ENCODE measurements at regions not wholly inside any gene's neighbourhood (a gene's known extent, or its start where the extent isn't known, plus 50 kb on each side); places are given as distances from the start of the nearest gene placed in this dataset.

DNA sequence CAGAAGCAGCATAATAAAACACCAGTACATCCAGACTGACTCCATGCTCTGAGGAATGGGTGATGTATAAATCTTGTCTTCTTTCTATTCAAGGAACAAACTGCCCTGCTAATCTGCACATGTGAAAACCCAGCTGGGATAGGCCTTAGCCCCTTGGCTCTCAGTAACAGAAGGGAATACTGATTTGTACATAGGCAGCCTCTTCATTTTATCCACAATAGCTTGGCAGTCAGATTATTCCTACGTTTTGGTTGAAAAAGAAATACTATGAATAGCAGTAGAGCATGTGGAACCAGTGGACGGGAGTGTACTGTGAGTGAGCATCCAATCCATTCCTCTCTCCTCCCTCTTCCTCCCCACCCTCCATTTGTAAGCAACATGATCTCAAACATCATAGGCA, 113.5 kb upstream of the ARHGAP5 start:
- Histone ChIP-seq H3K36me3 (replicated peaks in 1 of 2; ENCODE audit: control insufficient read depth in 1 of 2, insufficient read depth in 2 of 2, low read length in 1 of 2) (no peaks in the 10 kb centered on the region), H3K27ac (ENCODE audit: low read depth in 2 of 2, low read length in 1 of 2) (no peak overlapping the region), H3K27me3 (ENCODE audit: insufficient read depth) (no peaks in the 10 kb centered on the region), H3K9me3 (no peaks in the 10 kb centered on the region), H4K20me1 (ENCODE audit: insufficient read depth) (no peaks in the 10 kb centered on the region), H3K4me2 (no peak overlapping the region), H3K4me1 (ENCODE audit: control insufficient read depth in 1 of 2, insufficient read depth in 2 of 2, low read depth in 1 of 2, low read length in 1 of 2) (peaks cover 6 to 7% of the 10 kb centered on the region in 2 experiments; a peak in 3 of 4 replicates), H3K9me2 (no peaks in the 10 kb centered on the region), H3F3A (replicated peaks; ENCODE audit: insufficient read depth) (no peaks in the 10 kb centered on the region), H3K9ac (no peak overlapping the region), H2AFZ (ENCODE audit: low read depth) (no peak overlapping the region), H3K4me3 (ENCODE audit: low read depth in 2 of 2, low read length in 1 of 2) (no peak overlapping the region), H3K79me2 (ENCODE audit: insufficient read depth) (no peaks in the 10 kb centered on the region)
- no peak for DNase-seq
- TF ChIP-seq TAF1 (IDR thresholded peaks at IDR 0.05; ENCODE audit: borderline replicate concordance, low read depth, low read length) = no peak
- no peak for TF ChIP-seq EZH2phosphoT487 (IDR thresholded peaks at IDR 0.05; ENCODE audit: borderline replicate concordance, low read depth)
- ChIA-PET POLR2A (no interaction called here), CTCF (interaction anchor here (1.2 to 2.3 kb wide), 2 partner anchors 9 to 12 kb away, joined by 3 to 6 read pairs; no protein-coding TSS in a partner anchor)
- WGBS (ENCODE audit: low lambda C conversion rate) = 77% methylated on average over 2 of the region's 2 CpGs

DNA sequence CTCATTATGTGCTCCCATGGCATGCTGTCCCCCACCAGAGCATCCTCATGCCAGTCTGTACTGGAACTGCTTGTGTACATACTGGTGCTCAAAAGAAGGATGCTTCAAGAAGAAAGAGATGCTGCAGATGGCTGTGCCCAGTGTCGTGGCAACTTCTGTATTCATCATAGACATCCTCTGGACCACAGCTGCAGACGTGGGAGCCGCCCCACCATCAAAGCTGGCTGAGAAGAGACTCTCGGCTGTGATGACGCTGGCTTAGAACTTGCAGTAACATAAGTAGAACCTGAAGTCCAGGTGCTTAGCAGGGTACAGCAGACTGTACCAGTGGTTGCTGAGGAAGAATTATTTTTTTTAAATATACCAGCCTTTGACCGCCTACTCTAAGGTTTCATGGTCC, 112.6 kb upstream of the ARHGAP5 start:
- Histone ChIP-seq H3K4me1 (ENCODE audit: control insufficient read depth in 1 of 2, insufficient read depth in 2 of 2, low read depth in 1 of 2, low read length in 1 of 2) (peaks cover 13 to 15% of the 10 kb centered on the region in 2 experiments), H3K79me2 (ENCODE audit: insufficient read depth) (no peaks in the 10 kb centered on the region), H2AFZ (ENCODE audit: low read depth) (no peak overlapping the region), H3K27ac (ENCODE audit: low read depth in 2 of 2, low read length in 1 of 2) (no peak overlapping the region), H3K4me3 (ENCODE audit: low read depth in 2 of 2, low read length in 1 of 2) (no peak overlapping the region), H3K9me2 (no peaks in the 10 kb centered on the region), H3K9ac (no peak overlapping the region), H3K27me3 (ENCODE audit: insufficient read depth) (no peaks in the 10 kb centered on the region), H4K20me1 (ENCODE audit: insufficient read depth) (no peaks in the 10 kb centered on the region), H3K36me3 (replicated peaks in 1 of 2; ENCODE audit: control insufficient read depth in 1 of 2, insufficient read depth in 2 of 2, low read length in 1 of 2) (no peaks in the 10 kb centered on the region), H3K9me3 (no peaks in the 10 kb centered on the region), H3K4me2 (no peak overlapping the region), H3F3A (replicated peaks; ENCODE audit: insufficient read depth) (no peaks in the 10 kb centered on the region)
- no peak for TF ChIP-seq SIN3A (IDR thresholded peaks at IDR 0.05; ENCODE audit: borderline replicate concordance, low read depth, low read length)
- TF ChIP-seq FOSL2 (IDR thresholded peaks at IDR 0.05; ENCODE audit: borderline replicate concordance, low read depth) = no peak
- TF ChIP-seq, protein P1, sequence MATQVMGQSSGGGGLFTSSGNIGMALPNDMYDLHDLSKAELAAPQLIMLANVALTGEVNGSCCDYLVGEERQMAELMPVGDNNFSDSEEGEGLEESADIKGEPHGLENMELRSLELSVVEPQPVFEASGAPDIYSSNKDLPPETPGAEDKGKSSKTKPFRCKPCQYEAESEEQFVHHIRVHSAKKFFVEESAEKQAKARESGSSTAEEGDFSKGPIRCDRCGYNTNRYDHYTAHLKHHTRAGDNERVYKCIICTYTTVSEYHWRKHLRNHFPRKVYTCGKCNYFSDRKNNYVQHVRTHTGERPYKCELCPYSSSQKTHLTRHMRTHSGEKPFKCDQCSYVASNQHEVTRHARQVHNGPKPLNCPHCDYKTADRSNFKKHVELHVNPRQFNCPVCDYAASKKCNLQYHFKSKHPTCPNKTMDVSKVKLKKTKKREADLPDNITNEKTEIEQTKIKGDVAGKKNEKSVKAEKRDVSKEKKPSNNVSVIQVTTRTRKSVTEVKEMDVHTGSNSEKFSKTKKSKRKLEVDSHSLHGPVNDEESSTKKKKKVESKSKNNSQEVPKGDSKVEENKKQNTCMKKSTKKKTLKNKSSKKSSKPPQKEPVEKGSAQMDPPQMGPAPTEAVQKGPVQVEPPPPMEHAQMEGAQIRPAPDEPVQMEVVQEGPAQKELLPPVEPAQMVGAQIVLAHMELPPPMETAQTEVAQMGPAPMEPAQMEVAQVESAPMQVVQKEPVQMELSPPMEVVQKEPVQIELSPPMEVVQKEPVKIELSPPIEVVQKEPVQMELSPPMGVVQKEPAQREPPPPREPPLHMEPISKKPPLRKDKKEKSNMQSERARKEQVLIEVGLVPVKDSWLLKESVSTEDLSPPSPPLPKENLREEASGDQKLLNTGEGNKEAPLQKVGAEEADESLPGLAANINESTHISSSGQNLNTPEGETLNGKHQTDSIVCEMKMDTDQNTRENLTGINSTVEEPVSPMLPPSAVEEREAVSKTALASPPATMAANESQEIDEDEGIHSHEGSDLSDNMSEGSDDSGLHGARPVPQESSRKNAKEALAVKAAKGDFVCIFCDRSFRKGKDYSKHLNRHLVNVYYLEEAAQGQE (IDR thresholded peaks at IDR 0.05; ENCODE audit: low read depth, low read length) = no peak
- no peak for TF ChIP-seq NRF1 (IDR thresholded peaks at IDR 0.05; ENCODE audit: low read depth, low read length)
- no peak for TF ChIP-seq MEF2A (IDR thresholded peaks at IDR 0.05; ENCODE audit: borderline replicate concordance, low read depth)
- no peak for TF ChIP-seq YY1 (IDR thresholded peaks at IDR 0.05; ENCODE audit: low read depth)
- no peak for TF ChIP-seq SMC3 (IDR thresholded peaks at IDR 0.05; ENCODE audit: low read depth, low read length)
- no peak for TF ChIP-seq NFIC (IDR thresholded peaks at IDR 0.05; ENCODE audit: borderline replicate concordance)
- no peak for TF ChIP-seq GATA2 (CRISPR knock-in tag; IDR thresholded peaks at IDR 0.05)
- WGBS (ENCODE audit: low lambda C conversion rate) = 93% methylated on average over 6 of the region's 6 CpGs
- ChIA-PET POLR2A (no interaction called here), CTCF (interaction anchor here (0.8 to 2.3 kb wide), 4 partner anchors 10 to 109 kb away, joined by 3 to 6 read pairs (median 4); no protein-coding TSS in a partner anchor)
- no peak for DNase-seq
